PC-9 (cell line): ENCODE measurements at regions not wholly inside any gene's neighbourhood (a gene's known extent, or its start where the extent isn't known, plus 50 kb on each side); places are given as distances from the start of the nearest gene placed in this dataset.

Experiments
- BruUV-seq: library from RNA; stranded (reverse); fragments of 400-500 nt; replicated peaks from 2 replicates; lab custom pipeline; 2021; lab: Mats Ljungman, UMichigan
- CTCF ChIA-PET: fragments of 300-600 bp; sonication (Branson Sonifier 250); formaldehyde crosslinking; loops from one replicate; lab custom pipeline; 2022; ENCODE audit warnings: antibody characterized with exemption; lab: Charles Lee
- POLR2A ChIA-PET: fragments of 300-600 bp; sonication (Branson Sonifier 250); formaldehyde crosslinking; loops from one replicate; lab custom pipeline; 2022; ENCODE audit warnings: antibody characterized with exemption; ENCODE audit not compliant: unreplicated experiment; lab: Charles Lee
- DNase-seq, 2 experiments: peaks; one replicate each; pipeline versions ENCODE4 v3.0.0 to v3.0.0-alpha.2; 2015 to 2022; ENCODE audit warnings: mixed read lengths in 1 of 2
- H2AFZ ChIP-seq: fragments of 200-600 bp; sonication (generic); 2 replicates; pipeline ENCODE4 v1.8.1; 2017; ENCODE audit warnings: antibody characterized with exemption
- H3F3A ChIP-seq: fragments of 200-600 bp; sonication (generic); 2 replicates; pipeline ENCODE4 v1.8.1; 2017; ENCODE audit warnings: antibody characterized with exemption, mild to moderate bottlenecking, low read depth; ENCODE audit not compliant: insufficient read depth
- H3K27ac ChIP-seq: fragments of 200-600 bp; sonication (generic); 2 replicates; pipeline ENCODE4 v1.6.1; 2016; ENCODE audit warnings: mixed run types
- H3K27me3 ChIP-seq: fragments of 200-600 bp; sonication (generic); 2 replicates; pipeline ENCODE4 v1.6.1; 2016; ENCODE audit warnings: low read depth, mixed run types; ENCODE audit not compliant: insufficient read depth
- H3K36me3 ChIP-seq: fragments of 200-600 bp; sonication (generic); 2 replicates; pipeline ENCODE4 v1.6.1; 2016; ENCODE audit warnings: low read depth, mixed run types
- H3K4me1 ChIP-seq: fragments of 200-600 bp; sonication (generic); replicated peaks from 2 replicates; pipeline ENCODE4 v1.6.1; 2016; ENCODE audit warnings: mixed run types; ENCODE audit not compliant: insufficient read depth
- H3K4me2 ChIP-seq: fragments of 200-600 bp; sonication (generic); 2 replicates; pipeline ENCODE4 v1.6.1; 2017; ENCODE audit warnings: mixed run types
- H3K4me3 ChIP-seq: fragments of 200-600 bp; sonication (generic); 2 replicates; pipeline ENCODE4 v1.6.1; 2016; ENCODE audit warnings: mixed run types
- H3K79me2 ChIP-seq: fragments of 200-600 bp; sonication (generic); 2 replicates; pipeline ENCODE4 v1.6.1; 2017; ENCODE audit warnings: low read depth, mixed run types
- H3K9me2 ChIP-seq: fragments of 200-600 bp; sonication (generic); 2 replicates; pipeline ENCODE4 v1.8.1; 2017; ENCODE audit warnings: mild to moderate bottlenecking; ENCODE audit not compliant: insufficient read depth
- H3K9me3 ChIP-seq: fragments of 200-600 bp; sonication (generic); 2 replicates; pipeline ENCODE4 v1.8.1; 2016; ENCODE audit warnings: low read depth; ENCODE audit not compliant: insufficient read depth
- H4K20me1 ChIP-seq: fragments of 200-600 bp; sonication (generic); 2 replicates; pipeline ENCODE4 v1.8.1; 2017; ENCODE audit not compliant: insufficient read depth
- EZH2 ChIP-seq: fragments of 200-600 bp; sonication (generic); IDR thresholded peaks from 2 replicates; pipeline ENCODE4 v1.8.0; 2017; ENCODE audit warnings: antibody characterized with exemption, low read depth
- intact Hi-C: fragments of 100-400 bp; cut with micrococcal nuclease; formaldehyde crosslinking; loops from one replicate; pipeline ENCODE4 v1.10.0; 2022; ENCODE audit not compliant: unreplicated experiment
- TF ChIP-seq, protein P1 (sequence below): fragments of 200-600 bp; sonication (generic); conservative IDR thresholded peaks from 2 replicates; pipeline ENCODE4 v1.6.1; 2017; ENCODE audit warnings: mixed run types, antibody characterized with exemption, mild to moderate bottlenecking, moderate library complexity

- BruUV-seq: no TSS peak
- Histone ChIP-seq H3K27me3 (no peaks in the 10 kb centered on the region), H3K4me2 (no peak overlapping the region), H3K36me3 (no peaks in the 10 kb centered on the region), H3K79me2 (no peaks in the 10 kb centered on the region), H3F3A (no peaks in the 10 kb centered on the region), H2AFZ (no peak overlapping the region), H4K20me1 (no peaks in the 10 kb centered on the region), H3K9me3 (no peaks in the 10 kb centered on the region), H3K27ac (no peak overlapping the region), H3K4me3 (no peak overlapping the region), H3K4me1 (no peaks in the 10 kb centered on the region), H3K9me2 (no peaks in the 10 kb centered on the region)
- TF ChIP-seq EZH2: no peak
- TF ChIP-seq, protein P1, sequence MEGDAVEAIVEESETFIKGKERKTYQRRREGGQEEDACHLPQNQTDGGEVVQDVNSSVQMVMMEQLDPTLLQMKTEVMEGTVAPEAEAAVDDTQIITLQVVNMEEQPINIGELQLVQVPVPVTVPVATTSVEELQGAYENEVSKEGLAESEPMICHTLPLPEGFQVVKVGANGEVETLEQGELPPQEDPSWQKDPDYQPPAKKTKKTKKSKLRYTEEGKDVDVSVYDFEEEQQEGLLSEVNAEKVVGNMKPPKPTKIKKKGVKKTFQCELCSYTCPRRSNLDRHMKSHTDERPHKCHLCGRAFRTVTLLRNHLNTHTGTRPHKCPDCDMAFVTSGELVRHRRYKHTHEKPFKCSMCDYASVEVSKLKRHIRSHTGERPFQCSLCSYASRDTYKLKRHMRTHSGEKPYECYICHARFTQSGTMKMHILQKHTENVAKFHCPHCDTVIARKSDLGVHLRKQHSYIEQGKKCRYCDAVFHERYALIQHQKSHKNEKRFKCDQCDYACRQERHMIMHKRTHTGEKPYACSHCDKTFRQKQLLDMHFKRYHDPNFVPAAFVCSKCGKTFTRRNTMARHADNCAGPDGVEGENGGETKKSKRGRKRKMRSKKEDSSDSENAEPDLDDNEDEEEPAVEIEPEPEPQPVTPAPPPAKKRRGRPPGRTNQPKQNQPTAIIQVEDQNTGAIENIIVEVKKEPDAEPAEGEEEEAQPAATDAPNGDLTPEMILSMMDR: no peak
- ChIA-PET POLR2A (no interaction called here), CTCF (no interaction called here)
- no peak for DNase-seq
- intact Hi-C loops: no loop called here
Measured at GRCh38 chr6:44594481-44594880, 207.0 kb downstream of the CDC5L start.

DNA sequence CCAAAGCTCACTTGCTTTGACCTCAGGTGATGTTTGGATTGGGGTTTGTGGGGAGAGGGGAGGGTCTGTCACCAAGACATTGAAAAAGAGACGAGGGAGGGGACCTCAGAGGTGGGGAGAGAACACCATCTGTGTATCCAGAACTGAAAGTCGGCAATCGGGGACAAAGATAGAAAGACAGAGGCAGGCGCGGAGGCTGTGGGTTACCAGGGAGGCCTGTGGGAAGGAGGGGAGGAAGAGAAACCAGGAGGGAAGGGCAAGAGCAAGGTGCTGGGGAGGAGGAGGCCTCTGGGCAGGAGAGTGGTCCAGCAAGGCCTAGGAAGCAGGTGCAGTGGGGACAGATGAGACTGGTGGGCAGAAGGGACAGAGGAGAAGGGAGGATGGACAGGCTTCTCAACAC is 211.2 kb downstream of the CDC5L start:
- CTCF ChIA-PET: no interaction called here
- no peak for DNase-seq
- Histone ChIP-seq H3K9me3 (no peaks in the 10 kb centered on the region), H3K27me3 (no peaks in the 10 kb centered on the region), H3K79me2 (no peaks in the 10 kb centered on the region), H2AFZ (no peak overlapping the region), H3K9me2 (0 out of 2 replicates have a peak, but pooled peaks cover 3% of the 10 kb centered on the region), H4K20me1 (no peaks in the 10 kb centered on the region), H3K4me3 (no peak overlapping the region), H3K4me1 (no peaks in the 10 kb centered on the region), H3K4me2 (no peak overlapping the region), H3F3A (no peaks in the 10 kb centered on the region), H3K27ac (no peak overlapping the region), H3K36me3 (no peaks in the 10 kb centered on the region)
- BruUV-seq: no TSS peak
- TF ChIP-seq, protein P1: no peak
- no peak for TF ChIP-seq EZH2
- intact Hi-C loops: no loop called here
- POLR2A ChIA-PET: no interaction called here

GRCh38 chr6:44599672-44600071 is 212.2 kb downstream of the CDC5L start:
- Histone ChIP-seq H4K20me1 (no peaks in the 10 kb centered on the region), H3K4me2 (no peak overlapping the region), H3K27me3 (no peaks in the 10 kb centered on the region), H3K79me2 (no peaks in the 10 kb centered on the region), H3K36me3 (no peaks in the 10 kb centered on the region), H3F3A (no peaks in the 10 kb centered on the region), H3K9me3 (no peaks in the 10 kb centered on the region), H3K27ac (no peak overlapping the region), H2AFZ (no peak overlapping the region), H3K9me2 (0 out of 2 replicates have a peak, but pooled peaks cover 3% of the 10 kb centered on the region), H3K4me3 (no peak overlapping the region), H3K4me1 (no peaks in the 10 kb centered on the region)
- intact Hi-C loops: no loop called here
- POLR2A ChIA-PET: no interaction called here
- DNase-seq: no peak
- no peak for TF ChIP-seq EZH2
- TF ChIP-seq, protein P1: no peak
- CTCF ChIA-PET: no interaction called here
- no TSS peak for BruUV-seq
